ENCODE measurements at regions not wholly inside any gene's neighbourhood (a gene's known extent, or its start where the extent isn't known, plus 50 kb on each side); places are given as distances from the start of the nearest gene placed in this dataset.
A peak's percentile ranks its signal among the peaks of the same experiment; 100 is the strongest.

DNA sequence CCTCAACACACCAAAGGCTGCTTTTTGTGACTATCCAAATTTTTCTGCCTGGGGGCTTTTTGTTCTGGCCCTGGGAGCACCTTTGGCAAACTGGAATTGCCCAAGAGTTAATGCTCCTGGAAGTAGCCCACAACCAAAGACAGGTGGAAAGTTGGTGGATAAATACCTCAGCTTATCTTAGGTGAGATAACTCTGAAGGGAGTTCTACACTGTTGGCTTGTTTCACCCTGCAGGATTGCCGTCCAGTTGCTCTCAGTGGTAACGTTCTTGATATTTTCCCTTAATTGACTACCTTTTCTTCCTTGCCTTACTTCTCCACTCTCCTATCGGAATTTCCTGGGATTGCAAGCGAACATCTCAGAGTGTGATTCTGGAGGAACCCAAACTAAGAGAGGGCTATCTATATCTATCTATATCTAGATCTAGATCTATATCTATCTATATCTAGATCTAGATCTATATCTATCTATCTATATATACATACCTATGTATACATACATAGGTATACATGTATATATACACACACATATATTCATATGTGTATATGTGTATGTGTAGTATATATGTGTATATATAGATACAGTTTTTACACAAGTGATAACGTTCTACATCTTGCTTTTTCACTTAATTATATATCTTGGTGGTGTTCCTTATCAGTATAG lies 82.6 kb upstream of the DHX15 start:
- DNase-seq (ENCODE audit: low read depth), result no peak

DNA sequence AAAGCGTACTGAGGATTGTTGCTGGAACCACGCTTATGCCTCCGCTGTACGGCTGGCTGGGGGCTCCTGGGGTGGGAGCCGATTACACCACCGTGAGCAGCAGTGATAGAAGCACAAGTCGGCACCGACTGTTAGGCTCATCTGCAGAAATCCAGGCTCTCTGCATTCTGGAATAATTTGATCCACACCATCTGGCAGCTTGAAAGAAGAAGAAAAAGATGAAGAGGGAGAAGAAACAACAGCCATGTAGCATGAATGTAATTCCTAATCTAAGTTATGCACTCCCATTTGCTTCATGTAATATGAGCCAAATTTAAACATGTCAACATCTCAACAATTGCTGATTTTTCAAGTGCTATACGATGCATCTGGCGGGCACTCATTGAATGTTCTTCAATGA lies 84.6 kb upstream of the DHX15 start:
- no peak for DNase-seq (ENCODE audit: low read depth)

DNA sequence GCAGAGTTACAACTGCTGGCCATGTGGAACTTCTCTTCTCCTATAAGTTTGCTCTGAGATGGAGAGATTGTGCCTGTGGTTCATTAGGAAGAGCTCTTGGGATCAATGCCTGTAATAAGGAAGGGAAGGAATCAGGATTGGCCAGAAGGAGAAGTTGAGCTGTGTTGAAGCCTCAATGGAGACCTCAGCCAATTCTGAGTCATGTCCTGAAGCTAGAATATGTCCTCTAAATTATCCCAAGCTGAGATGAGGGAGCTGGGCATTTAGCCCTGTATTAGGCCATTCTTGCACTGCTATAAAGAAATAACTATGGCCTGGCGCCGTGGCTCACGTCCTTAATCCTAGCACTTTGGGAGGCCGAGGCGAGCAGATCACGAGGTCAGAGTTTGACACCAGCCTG lies 85.4 kb upstream of the DHX15 start:
- DNase-seq (ENCODE audit: low read depth), result no peak

DNA sequence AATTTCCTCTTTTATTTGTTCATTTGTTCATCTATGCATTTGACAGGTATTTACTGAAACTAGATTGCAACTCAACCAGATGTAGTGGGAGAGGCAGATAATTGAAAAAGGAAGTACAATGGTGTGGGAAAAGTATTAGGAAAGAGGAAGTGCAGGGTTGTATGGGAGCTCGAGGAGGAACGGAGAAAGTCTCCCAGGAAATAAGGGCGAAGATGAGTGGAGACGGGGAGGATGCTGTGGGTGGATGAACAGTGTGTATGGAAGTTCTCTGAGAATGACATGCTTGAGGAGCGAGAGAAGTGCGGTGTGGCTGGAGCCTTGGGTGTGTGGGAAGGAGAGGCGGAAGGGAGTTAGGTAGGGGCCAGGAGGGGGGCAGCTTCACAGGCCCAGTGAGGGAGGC lies 87.5 kb upstream of the DHX15 start:
- DNase-seq (ENCODE audit: low read depth), result no peak

DNA sequence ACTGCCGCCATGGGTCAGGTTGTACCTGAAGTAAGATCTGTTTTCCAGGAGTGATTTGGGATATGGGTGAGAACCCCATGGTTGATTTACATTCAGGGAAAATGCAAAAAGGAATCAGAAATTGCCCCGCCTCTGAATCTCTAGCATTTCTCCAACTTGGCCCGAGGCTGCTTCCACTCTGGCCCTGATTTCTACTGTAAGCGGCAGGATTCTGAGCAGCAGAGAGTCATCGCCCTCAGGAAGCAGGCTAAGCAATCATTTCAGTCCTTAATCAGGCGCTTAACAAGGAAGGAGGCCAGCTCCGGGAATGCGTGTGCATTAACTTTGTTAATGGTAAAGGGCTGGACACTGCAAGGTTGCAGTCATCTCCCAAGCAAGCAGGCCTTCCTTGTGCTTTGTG lies 88.5 kb upstream of the DHX15 start:
- no peak for DNase-seq (ENCODE audit: low read depth)

DNA sequence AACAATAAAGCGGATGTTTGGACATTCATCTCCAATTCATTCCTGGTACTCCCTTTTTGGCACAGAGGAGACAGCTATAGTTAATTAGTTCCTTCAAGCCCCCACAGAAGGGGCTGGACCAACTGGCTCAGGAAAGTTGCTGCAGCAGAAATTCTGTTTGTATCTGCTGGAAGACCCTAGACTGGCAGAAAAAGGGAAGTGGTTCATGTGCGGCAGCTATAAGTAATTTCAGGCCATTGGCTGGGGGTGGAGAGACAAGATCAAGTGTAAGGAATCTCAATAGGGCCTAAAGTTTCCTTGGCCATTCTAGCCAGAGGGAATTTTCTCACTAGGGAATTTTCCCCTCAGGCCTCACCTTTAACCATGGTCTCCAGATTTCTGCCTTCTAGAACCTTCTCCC lies 89.9 kb upstream of the DHX15 start:
- no peak for DNase-seq (ENCODE audit: low read depth)

DNA sequence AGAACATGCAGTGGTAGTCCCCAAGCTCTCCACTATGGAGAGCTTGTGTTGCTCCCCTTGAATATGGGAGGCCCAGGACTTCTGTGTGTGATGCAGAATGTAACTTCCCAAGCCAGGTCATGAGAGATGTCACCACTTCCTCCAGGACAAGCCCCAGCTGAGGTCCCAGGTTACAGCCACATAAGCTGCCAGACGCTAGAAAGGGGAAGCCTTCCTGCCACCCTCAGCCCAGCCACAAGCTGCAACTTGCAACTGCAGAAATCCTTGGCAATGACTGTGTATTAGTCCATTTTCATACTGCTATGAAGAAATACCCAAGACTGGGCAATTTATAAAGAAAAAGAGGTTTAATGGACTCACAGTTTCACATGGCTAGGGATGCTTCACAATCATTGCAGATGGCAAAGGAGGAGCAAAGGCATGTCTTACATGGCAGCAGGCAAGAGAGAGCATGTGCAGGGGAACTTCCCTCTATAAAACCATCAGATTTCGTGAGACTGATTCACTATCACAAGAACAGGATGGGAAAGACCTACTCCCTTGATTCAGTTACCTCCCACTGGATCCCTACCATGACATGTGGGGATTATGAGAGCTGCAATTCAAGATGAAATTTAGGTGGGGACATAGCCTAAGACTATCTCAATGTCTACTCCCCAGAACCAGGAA lies 91.5 kb upstream of the DHX15 start:
- no peak for DNase-seq (ENCODE audit: low read depth)

DNA sequence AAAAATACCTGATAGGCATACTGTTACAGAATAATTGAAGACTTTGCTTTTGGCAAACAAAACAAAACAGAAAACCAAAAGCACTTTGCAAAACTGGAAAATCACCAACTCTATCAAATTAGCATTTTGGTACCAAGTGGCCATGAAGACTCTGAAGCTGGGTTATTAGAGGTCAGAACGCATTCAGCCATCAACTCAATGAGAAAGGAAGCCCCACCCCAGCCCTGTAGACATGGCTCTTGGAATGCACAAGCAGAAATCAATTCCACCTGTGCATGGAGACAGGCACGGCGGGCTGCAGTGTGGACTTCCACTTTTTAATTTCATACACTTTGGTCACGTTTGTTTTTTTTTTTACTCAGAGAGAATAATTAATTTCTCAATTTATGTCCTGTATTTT lies 93.6 kb upstream of the DHX15 start:
- DNase-seq (ENCODE audit: low read depth), result no peak

DNA sequence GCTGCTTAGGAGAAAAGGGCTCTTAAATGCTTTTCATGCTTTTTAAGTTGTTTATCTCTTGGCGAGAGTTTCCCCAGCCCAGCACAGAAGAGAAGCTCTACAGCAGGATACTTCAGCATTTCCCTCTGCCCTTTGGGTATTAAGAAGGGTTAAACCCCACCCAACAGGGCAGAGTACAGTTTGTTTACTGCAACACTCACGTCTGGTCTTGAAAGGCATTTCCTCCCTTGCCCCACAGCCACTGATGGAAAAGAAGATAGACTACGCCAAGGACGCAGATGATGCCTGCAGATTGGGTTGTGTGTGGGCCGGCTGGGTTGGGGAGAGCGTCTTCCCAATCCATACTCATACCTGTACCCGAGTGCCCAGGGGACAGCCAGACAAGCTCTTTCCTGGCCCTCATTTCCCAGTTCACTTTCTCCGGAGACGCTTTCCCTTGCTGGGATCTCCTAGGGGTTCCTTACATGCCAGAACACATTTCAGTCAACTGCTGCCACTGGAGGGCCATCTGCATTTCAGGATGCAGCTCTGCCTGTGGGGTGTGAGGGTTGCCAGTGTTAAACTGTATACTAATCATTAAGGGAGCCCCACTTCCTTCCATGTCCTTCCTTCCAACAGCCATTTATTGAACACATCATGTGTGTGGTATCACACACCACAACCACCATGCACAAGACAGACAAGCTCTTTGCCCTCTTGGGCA lies 96.5 kb upstream of the DHX15 start:
- DNase-seq (ENCODE audit: low read depth), result no peak

DNA sequence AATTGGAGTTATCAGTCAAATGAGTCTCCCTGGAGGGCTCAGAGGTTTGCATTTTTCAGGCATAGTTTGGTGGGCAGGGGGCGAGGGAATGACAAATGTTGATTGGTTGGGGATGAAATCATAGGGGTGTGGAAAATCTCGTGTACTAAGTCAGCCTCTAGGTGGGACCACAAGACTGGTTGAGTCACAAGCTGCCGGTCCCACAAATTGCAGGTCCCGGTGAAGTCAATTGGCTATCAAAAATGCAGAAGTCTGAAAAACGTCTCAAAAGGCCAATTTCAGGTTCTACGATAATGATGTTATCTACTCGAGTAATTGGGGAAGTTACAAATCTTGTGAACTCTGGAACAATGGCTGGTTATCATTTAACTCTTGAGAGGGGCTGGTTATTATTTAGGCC lies 98.8 kb upstream of the DHX15 start:
- DNase-seq (ENCODE audit: low read depth), result peak; percentile 11

DNA sequence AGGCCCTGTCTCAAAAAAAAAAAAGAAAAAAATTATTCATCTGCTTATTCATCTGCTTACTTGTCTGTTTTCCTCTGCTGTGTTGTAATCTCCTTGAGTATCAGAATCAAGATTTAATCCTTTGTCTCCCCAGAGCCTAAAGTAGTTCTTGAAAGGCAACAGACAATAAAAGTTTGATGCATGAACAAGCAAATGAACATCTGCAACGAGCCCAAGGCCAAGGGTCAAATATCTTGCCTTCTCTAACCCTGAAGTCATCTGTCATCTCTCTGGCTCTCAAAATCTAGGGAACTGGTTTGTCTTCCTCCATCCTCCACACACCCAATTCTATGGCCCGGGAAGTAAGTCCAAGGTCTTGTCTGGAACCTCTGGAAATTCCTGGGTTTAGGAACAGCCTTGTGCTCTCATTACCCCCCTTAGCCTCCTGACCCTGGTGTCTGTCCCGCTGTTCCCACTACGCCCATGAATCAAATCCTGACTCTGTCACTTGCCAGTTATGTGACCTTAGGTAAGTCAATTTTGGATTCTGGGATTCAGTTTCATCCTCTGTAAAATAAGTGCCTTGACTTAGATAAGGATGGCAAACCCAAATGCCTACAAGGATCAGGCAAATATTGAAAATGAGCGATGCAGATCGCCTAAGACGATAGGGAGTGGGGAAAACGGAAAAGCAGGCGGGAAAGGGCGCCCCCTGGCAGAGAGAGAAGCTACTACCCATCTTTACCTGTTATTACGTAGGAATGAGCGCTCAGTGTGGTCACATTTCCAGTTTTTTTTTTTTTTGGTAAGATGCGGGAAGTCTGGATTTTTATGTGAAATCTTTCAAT lies 102.7 kb upstream of the DHX15 start:
- DNase-seq (ENCODE audit: low read depth), result no peak

DNA sequence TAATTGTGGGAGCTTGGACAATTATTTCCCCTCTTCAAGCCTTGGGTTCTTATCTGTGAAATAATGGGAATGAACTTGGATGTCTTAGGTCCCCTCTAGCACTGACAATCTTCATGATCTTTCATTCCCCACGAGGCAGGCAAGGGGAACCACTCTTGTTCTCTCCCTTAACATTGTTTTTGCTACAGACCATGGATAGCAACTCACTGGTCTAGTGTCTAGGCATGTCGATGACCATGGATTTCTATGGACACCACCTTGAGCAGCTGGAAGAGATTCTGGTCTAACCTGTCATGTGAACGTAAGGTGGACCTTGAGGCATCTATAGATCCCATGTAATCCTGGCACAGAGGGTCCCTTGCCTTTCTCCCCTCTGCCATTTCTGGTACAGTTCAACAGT lies 104.1 kb upstream of the DHX15 start:
- no peak for DNase-seq (ENCODE audit: low read depth)

DNA sequence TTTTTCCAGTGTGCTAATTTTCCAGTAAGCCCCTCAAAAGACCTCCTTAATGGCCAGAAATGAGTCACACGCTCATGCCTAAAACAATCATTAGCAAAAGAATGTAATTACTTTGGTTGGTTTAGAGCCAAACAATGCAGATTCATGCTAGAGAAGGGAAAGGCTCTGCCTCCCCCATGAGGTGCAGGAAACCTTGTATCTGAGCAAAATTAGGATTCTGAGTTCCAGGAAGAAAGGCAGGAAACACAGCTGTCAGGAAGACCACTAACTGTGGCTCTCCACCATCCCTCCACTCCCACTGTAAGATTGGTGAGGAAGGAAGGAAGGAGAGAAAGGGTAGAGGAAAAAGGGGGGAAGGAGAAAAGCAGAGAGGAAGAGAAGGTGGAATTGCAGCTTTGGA lies 104.9 kb upstream of the DHX15 start:
- DNase-seq (ENCODE audit: low read depth), result no peak

DNA sequence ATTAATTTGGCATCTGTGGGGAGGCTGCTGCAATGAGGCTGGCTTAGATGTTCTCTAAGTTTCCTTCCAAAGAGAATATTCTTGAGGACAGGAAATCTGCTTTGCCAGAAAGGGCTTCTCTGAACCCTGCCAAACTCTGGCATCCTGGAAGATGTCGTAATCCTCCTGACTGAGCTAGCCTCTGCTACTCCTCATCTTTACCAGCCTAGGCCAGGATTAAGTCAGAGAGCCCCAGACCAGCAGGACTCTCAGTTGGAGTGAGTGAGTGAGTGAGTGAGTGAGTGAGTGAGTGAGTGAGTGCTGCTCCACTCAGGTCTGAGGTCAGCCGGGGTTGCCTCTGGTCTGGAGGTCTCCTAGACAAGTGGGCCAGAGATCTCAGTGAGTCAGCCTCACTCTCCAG lies 104.9 kb upstream of the SOD3 start:
- no peak for DNase-seq (ENCODE audit: low read depth)

DNA sequence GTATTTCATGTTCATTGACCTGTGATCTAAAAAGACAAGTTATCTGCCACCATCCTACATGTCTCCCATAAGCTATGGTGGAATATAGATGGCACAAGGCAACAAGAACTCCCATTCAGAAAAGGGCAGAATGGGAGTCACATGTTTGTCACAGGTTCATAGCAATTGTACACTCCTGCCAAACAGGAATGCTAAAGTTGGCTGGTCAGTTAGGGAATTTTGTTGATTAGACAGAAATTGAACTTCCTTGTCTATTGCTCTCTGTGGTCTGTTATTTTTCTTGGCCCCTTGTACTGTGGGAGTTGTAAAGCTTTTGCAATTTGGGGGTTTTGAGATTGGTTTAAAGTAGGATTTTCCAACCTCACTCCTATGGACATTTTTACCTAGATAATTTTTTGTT lies 101.7 kb upstream of the SOD3 start:
- no peak for DNase-seq (ENCODE audit: low read depth)

DNA sequence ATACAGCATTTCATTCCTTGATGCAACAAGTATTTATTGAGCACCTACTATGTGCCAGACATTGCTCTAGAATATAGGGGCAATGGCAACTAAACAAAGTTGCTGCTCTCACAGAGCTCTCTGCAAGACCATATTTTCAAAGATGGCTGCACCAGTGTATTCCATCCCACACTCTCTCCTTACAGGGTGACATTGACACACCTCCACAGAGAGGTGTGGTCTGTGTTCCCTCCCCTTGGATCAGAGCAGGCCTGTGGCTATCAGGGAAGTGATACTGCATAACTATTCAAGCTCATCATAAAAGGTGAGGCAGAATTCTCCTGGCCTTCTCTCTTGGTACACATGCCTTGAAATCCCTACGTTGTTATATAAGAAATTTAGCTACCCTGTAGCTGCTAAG lies 95.3 kb upstream of the SOD3 start:
- no peak for DNase-seq (ENCODE audit: low read depth)

DNA sequence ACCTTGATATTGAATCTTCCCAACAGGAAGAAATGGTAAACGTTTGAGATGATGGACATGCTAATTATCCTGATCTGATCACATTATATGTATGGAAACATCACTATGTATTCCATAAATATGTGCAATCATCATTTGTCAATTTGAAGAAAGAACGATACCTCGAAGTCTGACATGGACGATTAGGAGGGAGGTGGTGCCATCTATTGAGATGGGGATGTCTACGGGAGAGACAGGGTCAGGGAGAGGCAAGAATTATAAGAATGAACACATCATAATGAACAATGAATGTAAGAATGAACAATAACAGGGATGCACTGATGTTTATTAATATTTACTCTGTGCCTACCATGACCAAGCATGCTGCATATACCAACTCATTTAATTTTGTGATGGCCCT lies 93.7 kb upstream of the SOD3 start:
- no peak for DNase-seq (ENCODE audit: low read depth)

DNA sequence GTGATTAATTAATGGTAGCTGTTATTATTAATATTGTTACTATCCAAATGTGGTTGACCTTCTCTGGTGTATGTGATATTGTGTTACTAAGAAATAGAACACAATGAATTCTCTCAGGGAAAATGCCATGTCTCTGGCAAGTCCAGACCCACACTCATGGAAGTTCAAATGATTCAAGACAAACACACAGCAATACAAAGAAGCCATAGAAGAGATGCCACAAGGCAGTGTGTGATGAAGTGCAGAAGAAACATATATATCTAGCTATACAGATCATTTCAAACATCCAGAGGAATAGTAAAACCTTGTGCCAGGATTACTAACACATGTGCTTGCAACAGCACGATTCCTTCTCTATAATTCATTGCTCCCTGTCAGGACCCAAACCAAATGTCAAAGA lies 93.1 kb upstream of the SOD3 start:
- DNase-seq (ENCODE audit: low read depth), result no peak

DNA sequence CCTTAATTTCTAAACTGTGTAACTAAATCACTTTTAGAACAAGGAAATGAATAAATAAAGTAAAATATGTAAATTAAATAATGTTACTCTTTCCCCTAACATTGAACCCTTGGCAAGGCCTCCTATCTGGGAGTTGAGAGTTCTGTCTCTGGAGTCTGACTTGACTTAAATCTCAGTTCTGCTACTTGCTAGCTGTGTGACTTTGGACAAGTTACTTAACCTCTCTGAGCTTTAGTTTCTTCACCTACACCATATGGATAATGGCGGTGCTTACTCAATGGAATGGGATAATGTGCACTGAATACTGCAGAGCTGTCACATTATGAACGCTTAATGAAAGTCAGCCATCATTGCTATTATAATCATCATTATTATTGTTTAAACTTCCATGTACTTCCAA lies 92.1 kb upstream of the SOD3 start:
- no peak for DNase-seq (ENCODE audit: low read depth)

DNA sequence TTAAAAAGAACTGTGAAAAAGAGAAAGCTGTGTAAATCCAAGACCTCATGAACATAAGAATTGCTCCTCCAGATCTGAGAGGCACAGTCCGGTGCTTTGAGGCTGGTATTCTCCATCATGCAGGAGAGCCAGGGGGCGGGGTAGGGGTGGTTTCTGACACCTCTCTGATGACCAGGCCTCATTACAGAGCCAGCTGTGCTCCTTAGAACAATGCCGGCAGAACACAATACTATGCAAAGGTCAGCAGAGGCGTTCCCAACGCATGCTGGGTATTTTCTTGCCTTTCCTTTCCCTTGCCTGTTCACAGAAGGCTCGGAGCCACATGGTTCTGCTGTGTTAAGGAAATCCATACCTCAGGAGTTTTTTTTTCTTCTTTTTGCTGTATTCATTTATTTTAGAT lies 91.2 kb upstream of the SOD3 start:
- no peak for DNase-seq (ENCODE audit: low read depth)

DNA sequence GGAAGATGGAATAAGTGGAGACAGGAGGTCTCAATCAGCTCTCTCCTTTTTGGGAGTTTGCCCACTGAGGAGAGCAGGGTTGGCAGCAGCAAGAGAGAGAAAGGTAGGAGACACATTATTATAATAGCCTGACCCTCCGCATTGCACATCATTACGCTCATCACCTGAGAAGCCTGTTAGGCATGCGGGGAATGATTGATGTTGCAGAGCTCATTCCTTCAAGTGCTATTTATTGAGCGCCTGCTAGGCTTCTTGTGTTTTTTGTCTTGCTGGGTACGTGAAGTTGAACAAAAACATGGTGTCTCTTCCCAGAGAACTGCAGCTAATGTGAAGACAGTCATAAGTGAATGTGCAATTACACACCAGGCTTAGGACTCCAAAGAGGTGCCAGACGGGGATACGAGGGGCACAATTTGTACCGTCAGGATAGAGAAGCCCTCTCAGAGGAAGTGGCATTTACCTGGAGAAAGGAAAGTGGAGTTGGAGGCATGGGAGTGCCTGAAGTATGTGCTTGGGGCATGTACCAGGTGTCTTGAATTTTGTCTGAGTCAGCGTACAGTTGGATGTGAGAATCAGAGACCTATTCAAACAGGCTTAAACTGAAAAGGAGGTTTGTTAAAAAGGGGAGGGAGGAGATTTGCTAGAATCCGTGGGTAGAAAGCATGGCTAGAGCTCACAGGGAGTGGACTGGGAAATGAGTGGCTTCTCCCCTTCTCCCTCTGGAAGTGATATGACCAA lies 90.2 kb upstream of the SOD3 start:
- no peak for DNase-seq (ENCODE audit: low read depth)

DNA sequence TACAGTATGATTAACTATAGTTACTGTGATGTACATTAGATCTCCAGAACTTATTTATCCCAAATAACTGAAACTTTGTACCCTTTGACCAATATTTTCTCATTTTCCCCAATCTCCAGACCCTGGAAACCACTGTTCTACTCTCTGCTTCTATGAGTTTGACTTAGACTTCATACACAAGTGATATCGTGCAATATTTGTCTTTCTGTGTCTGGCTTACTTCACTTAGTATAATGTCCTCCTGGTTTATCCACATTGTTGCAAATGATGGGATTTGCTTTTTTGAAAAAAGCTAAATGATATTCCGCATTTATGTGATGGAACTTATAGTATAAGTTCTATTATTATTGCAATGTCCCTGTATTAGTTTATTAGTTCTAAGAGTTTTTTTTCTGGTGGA lies 81.8 kb upstream of the SOD3 start:
- DNase-seq (ENCODE audit: low read depth), result no peak

All from RPMI7951 (cell line).